ENCODE measurements at regions not wholly inside any gene's neighbourhood (a gene's known extent, or its start where the extent isn't known, plus 50 kb on each side); places are given as distances from the start of the nearest gene placed in this dataset.
"Not testable (repeated sequence)": the region's sequence is repeated elsewhere in the genome, so short reads cannot be mapped to it uniquely, and the experiment has no call there.

DNA sequence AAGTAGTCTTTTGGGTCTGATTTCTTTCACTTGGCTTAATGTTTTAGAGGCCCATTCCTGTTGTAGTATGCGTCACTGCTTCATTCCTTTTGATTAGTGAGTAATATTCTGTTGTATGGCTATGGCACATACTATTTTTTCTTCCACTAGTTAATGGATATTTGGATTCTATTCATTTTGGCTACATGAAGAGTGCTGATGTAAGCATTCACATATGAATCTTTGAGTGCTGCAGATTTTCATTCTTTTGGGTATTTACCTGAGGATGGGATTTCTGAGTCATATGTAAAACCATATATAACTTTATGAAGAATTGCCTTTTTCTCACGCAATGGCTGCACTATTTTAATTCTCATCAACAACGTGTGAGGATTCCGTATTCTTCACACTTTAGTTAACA lies 113.6 kb downstream of the AHSP start:
- DNase-seq = no peak
- H3K9ac ChIP-seq (ENCODE audit: low read length in 3 of 3) = no peak overlapping the region
- FAIRE-seq = no peak
- H3K4me1 ChIP-seq (ENCODE audit: control insufficient read depth in 2 of 3, insufficient read depth in 2 of 3, low read depth in 1 of 3, low read length in 3 of 3) = no peaks in the 10 kb centered on the region
- H3K27ac ChIP-seq (ENCODE audit: low read depth in 2 of 2, low read length in 2 of 2) = no peak overlapping the region
- TF ChIP-seq, protein P1, sequence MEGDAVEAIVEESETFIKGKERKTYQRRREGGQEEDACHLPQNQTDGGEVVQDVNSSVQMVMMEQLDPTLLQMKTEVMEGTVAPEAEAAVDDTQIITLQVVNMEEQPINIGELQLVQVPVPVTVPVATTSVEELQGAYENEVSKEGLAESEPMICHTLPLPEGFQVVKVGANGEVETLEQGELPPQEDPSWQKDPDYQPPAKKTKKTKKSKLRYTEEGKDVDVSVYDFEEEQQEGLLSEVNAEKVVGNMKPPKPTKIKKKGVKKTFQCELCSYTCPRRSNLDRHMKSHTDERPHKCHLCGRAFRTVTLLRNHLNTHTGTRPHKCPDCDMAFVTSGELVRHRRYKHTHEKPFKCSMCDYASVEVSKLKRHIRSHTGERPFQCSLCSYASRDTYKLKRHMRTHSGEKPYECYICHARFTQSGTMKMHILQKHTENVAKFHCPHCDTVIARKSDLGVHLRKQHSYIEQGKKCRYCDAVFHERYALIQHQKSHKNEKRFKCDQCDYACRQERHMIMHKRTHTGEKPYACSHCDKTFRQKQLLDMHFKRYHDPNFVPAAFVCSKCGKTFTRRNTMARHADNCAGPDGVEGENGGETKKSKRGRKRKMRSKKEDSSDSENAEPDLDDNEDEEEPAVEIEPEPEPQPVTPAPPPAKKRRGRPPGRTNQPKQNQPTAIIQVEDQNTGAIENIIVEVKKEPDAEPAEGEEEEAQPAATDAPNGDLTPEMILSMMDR (IDR thresholded peaks at IDR 0.05; ENCODE audit: borderline replicate concordance, extremely low read depth, insufficient read depth) = no peak
- no peaks in the 10 kb centered on the region for H3K27me3 ChIP-seq (ENCODE audit: control insufficient read depth, insufficient read depth, low read length)
- intact Hi-C loops (cut with DNase I) = no loop called here
- H3K36me3 ChIP-seq (ENCODE audit: control insufficient read depth in 2 of 3, insufficient read depth in 3 of 3, low read length in 3 of 3) = no peaks in the 10 kb centered on the region
- H3K4me3 ChIP-seq (ENCODE audit: low read length in 3 of 3) = no peak overlapping the region
- no peaks in the 10 kb centered on the region for H3K9me3 ChIP-seq (ENCODE audit: control insufficient read depth in 2 of 3, insufficient read depth in 1 of 3, low read length in 3 of 3)

- H3K4me1 ChIP-seq (ENCODE audit: control insufficient read depth in 2 of 3, insufficient read depth in 2 of 3, low read depth in 1 of 3, low read length in 3 of 3); FAIRE-seq; H3K4me3 ChIP-seq (ENCODE audit: low read length in 3 of 3); H3K9ac ChIP-seq (ENCODE audit: low read length in 3 of 3); H3K36me3 ChIP-seq (ENCODE audit: control insufficient read depth in 2 of 3, insufficient read depth in 3 of 3, low read length in 3 of 3); H3K27ac ChIP-seq (ENCODE audit: low read depth in 2 of 2, low read length in 2 of 2); H3K9me3 ChIP-seq (ENCODE audit: control insufficient read depth in 2 of 3, insufficient read depth in 1 of 3, low read length in 3 of 3); intact Hi-C loops (cut with DNase I); H3K27me3 ChIP-seq (ENCODE audit: control insufficient read depth, insufficient read depth, low read length); DNase-seq: not testable (repeated sequence)
Observed at GRCh38 chr16:31655674-31656073, 128.0 kb downstream of the AHSP start.

DNA sequence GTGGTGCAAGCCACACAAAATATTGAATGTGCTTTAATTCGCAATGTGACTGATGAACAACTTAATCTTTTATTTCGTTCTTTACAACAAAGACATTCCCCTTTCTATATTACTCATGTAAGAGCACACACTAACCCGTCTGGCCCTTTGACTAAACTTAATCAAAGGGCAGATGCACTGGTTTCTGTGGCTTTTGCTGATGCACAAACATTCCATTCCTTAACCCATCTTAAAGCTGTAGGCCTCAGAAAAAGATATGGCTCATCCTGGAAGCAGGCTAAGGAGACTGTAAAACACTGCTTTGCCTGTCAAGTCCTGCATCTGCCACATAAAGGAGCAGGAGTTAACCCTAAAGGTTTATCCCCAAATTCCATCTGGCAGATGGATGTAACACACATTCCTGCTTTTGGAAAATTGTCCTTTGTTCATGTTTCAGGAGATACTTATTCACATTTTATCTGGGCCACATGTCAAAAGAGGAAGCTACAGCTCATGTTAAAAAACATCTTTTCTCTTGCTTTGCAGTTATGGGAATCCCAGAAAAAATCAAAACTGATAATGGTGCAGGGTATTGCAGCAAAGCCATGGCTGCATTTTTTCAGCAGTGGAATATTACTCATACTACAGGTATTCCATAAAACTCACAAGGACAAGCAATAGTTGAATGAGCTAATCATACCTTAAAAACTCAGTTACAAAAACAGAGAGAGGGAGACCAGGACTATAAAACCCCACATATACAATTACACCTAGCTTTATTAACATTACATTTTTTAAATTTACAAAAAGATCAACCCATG lies 137.2 kb downstream of the AHSP start:
- Histone ChIP-seq H3K27me3 (ENCODE audit: control insufficient read depth, insufficient read depth, low read length) (no peaks in the 10 kb centered on the region), H3K27ac (ENCODE audit: low read depth in 2 of 2, low read length in 2 of 2) (peak overlapping the region in 1 of 2 donors; percentile 40), H3K4me3 (ENCODE audit: low read length in 3 of 3) (no peak overlapping the region), H3K9ac (ENCODE audit: low read length in 3 of 3) (no peak overlapping the region), H3K36me3 (ENCODE audit: control insufficient read depth in 2 of 3, insufficient read depth in 3 of 3, low read length in 3 of 3) (no peaks in the 10 kb centered on the region), H3K4me1 (ENCODE audit: control insufficient read depth in 2 of 3, insufficient read depth in 2 of 3, low read depth in 1 of 3, low read length in 3 of 3) (peaks cover 0 to 5% (median 2%) of the 10 kb centered on the region in 3 donors), H3K9me3 (ENCODE audit: control insufficient read depth in 2 of 3, insufficient read depth in 1 of 3, low read length in 3 of 3) (peaks cover 0 to 12% (median 0%) of the 10 kb centered on the region in 3 donors)
- TF ChIP-seq, protein P1 (IDR thresholded peaks at IDR 0.05; ENCODE audit: borderline replicate concordance, extremely low read depth, insufficient read depth) = no peak
- peak in 2 of 5 donors; percentile 22 to 36 for DNase-seq
- intact Hi-C loops (cut with DNase I) = no loop called here
- FAIRE-seq = no peak

DNA sequence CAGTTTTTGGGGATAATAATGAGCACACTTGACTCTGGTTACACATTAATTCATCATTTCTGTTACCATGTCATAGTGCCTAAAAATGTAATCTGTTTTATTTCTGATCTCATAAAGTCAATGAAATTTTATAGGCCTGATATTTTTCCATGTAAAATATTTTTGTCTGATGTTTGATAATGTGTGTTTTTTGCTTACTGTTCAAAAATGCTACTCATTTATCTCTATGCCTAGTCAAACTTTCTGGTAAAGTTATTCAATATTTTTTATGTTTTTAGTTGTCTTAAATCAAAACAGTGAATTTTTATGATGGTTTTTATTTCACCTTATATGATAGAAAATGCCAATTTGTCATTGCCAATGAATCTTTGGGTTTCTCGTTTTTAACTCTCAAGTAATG lies 147.0 kb downstream of the AHSP start:
- intact Hi-C loops (cut with DNase I) = no loop called here
- DNase-seq (no peak), FAIRE-seq (peak; percentile 45)
- H3K36me3 ChIP-seq (ENCODE audit: control insufficient read depth in 2 of 3, insufficient read depth in 3 of 3, low read length in 3 of 3) = no peaks in the 10 kb centered on the region
- peaks cover 0 to 2% (median 0%) of the 10 kb centered on the region in 3 donors for H3K4me1 ChIP-seq (ENCODE audit: control insufficient read depth in 2 of 3, insufficient read depth in 2 of 3, low read depth in 1 of 3, low read length in 3 of 3)
- no peaks in the 10 kb centered on the region for H3K27me3 ChIP-seq (ENCODE audit: control insufficient read depth, insufficient read depth, low read length)
- H3K27ac ChIP-seq (ENCODE audit: low read depth in 2 of 2, low read length in 2 of 2) = no peak overlapping the region
- H3K9ac ChIP-seq (ENCODE audit: low read length in 3 of 3) = no peak overlapping the region
- H3K4me3 ChIP-seq (ENCODE audit: low read length in 3 of 3) = no peak overlapping the region
- H3K9me3 ChIP-seq (ENCODE audit: control insufficient read depth in 2 of 3, insufficient read depth in 1 of 3, low read length in 3 of 3) = no peaks in the 10 kb centered on the region
- TF ChIP-seq, protein P1 (IDR thresholded peaks at IDR 0.05; ENCODE audit: borderline replicate concordance, extremely low read depth, insufficient read depth) = no peak

All from kidney (tissue), 13 donors.